Neural cell (in vitro differentiated cells): ENCODE measurements at regions not wholly inside any gene's neighbourhood (a gene's known extent, or its start where the extent isn't known, plus 50 kb on each side); places are given as distances from the start of the nearest gene placed in this dataset.

ENCODE experiments used
- H2AFZ ChIP-seq: fragments of 200-600, 300-800 bp; sonication (generic), shearing (Covaris generic); 2 replicates; pipeline ENCODE4 v1.6.0; 2014; ENCODE audit warnings: low read depth, mild to moderate bottlenecking, antibody characterized with exemption, low read length, moderate library complexity
- H3F3A ChIP-seq: fragments of 200-600 bp; shearing (Covaris generic); 2 replicates; pipeline ENCODE4 v1.6.1; 2016; ENCODE audit warnings: mild to moderate bottlenecking, moderate library complexity, mixed read lengths, antibody characterized with exemption, low read length; ENCODE audit not compliant: insufficient read depth, poor library complexity, severe bottlenecking
- H3K27ac ChIP-seq: fragments of 200-600, 300-800 bp; sonication (generic), shearing (Covaris generic); 2 replicates; pipeline ENCODE4 v1.5.1; 2014; ENCODE audit warnings: mild to moderate bottlenecking, low read length, moderate library complexity
- H3K27me3 ChIP-seq: fragments of 300-800, 200-600 bp; sonication (generic), shearing (Covaris generic); 2 replicates; pipeline ENCODE4 v1.6.0; 2014; ENCODE audit warnings: mild to moderate bottlenecking, low read depth, low read length, moderate library complexity; ENCODE audit not compliant: insufficient read depth
- H3K36me3 ChIP-seq: fragments of 300-800, 200-600 bp; sonication (generic), shearing (Covaris generic); 2 replicates; pipeline ENCODE4 v1.5.1; 2014; ENCODE audit warnings: mild to moderate bottlenecking, antibody characterized with exemption, low read length, moderate library complexity; ENCODE audit not compliant: insufficient read depth
- H3K4me2 ChIP-seq: fragments of 300-800, 200-600 bp; sonication (generic), shearing (Covaris generic); 2 replicates; pipeline ENCODE4 v1.6.0; 2014; ENCODE audit warnings: mild to moderate bottlenecking, low read length
- H3K4me3 ChIP-seq: fragments of 300-800, 200-600 bp; sonication (generic), shearing (Covaris generic); 2 replicates; pipeline ENCODE4 v1.5.1; 2014; ENCODE audit warnings: mild to moderate bottlenecking, low read length, moderate library complexity
- H3K79me2 ChIP-seq: fragments of 200-600 bp; shearing (Covaris generic); replicated peaks from 2 replicates; pipeline ENCODE4 v1.6.0; 2014; ENCODE audit warnings: mild to moderate bottlenecking, low read length, moderate library complexity; ENCODE audit not compliant: insufficient read depth
- H3K9ac ChIP-seq: fragments of 300-800, 200-600 bp; sonication (generic), shearing (Covaris generic); 2 replicates; pipeline ENCODE4 v1.6.1; 2016; ENCODE audit warnings: mild to moderate bottlenecking, low read length, mixed read lengths
- H3K9me2 ChIP-seq: fragments of 200-600 bp; shearing (Covaris generic); 2 replicates; pipeline ENCODE4 v1.6.1; 2016; ENCODE audit warnings: mild to moderate bottlenecking, low read length, mixed read lengths; ENCODE audit not compliant: insufficient read depth
- H3K9me3 ChIP-seq: fragments of 200-600, 300-800 bp; sonication (generic), shearing (Covaris generic); 2 replicates; pipeline ENCODE4 v1.6.1; 2016; ENCODE audit warnings: mild to moderate bottlenecking, mixed run types, low read length, moderate library complexity, mixed read lengths
- H4K20me1 ChIP-seq: fragments of 200-600 bp; shearing (Covaris generic); 2 replicates; pipeline ENCODE4 v1.6.1; 2016; ENCODE audit warnings: mild to moderate bottlenecking, mixed run types; ENCODE audit not compliant: insufficient read depth
- CTCF ChIP-seq: fragments of 450-650 bp; IDR thresholded peaks from 2 replicates; pipeline ENCODE4 v1.5.1; 2014; ENCODE audit warnings: antibody characterized with exemption, mild to moderate bottlenecking, moderate library complexity; ENCODE audit not compliant: poor library complexity, severe bottlenecking
- EP300 ChIP-seq: fragments of 450-650 bp; conservative IDR thresholded peaks from 2 replicates; pipeline ENCODE4 v1.6.1; 2014; ENCODE audit warnings: antibody characterized with exemption, mild to moderate bottlenecking, moderate library complexity; ENCODE audit not compliant: poor library complexity, severe bottlenecking
- EZH2 ChIP-seq: fragments of 200-600, 300-800 bp; shearing (Covaris generic), sonication (generic); IDR thresholded peaks from 2 replicates; pipeline ENCODE4 v1.6.1; 2014; ENCODE audit warnings: antibody characterized with exemption, low read length, borderline replicate concordance, mild to moderate bottlenecking; ENCODE audit not compliant: insufficient read depth, poor library complexity, severe bottlenecking
- MXI1 ChIP-seq: fragments of 450-650 bp; conservative IDR thresholded peaks from 2 replicates; pipeline ENCODE4 v1.6.1; 2014; ENCODE audit warnings: antibody characterized with exemption, mild to moderate bottlenecking; ENCODE audit not compliant: poor library complexity, severe bottlenecking
- POLR2AphosphoS5 ChIP-seq: IDR thresholded peaks from 2 replicates; pipeline ENCODE4 v1.6.1; 2012
- RAD21 ChIP-seq: fragments of 450-650 bp; conservative IDR thresholded peaks from 2 replicates; pipeline ENCODE4 v1.6.1; 2014; ENCODE audit warnings: antibody characterized with exemption, mild to moderate bottlenecking, moderate library complexity
- REST ChIP-seq: IDR thresholded peaks from 2 replicates; pipeline ENCODE4 v1.6.1; 2012; ENCODE audit warnings: borderline replicate concordance
- SMC3 ChIP-seq: fragments of 450-650 bp; conservative IDR thresholded peaks from 2 replicates; pipeline ENCODE4 v1.6.1; 2014; ENCODE audit warnings: antibody characterized with exemption, mild to moderate bottlenecking, moderate library complexity; ENCODE audit not compliant: poor library complexity
- TAF1 ChIP-seq: IDR thresholded peaks from 2 replicates; pipeline ENCODE4 v1.6.1; 2012; ENCODE audit warnings: low read depth

DNA sequence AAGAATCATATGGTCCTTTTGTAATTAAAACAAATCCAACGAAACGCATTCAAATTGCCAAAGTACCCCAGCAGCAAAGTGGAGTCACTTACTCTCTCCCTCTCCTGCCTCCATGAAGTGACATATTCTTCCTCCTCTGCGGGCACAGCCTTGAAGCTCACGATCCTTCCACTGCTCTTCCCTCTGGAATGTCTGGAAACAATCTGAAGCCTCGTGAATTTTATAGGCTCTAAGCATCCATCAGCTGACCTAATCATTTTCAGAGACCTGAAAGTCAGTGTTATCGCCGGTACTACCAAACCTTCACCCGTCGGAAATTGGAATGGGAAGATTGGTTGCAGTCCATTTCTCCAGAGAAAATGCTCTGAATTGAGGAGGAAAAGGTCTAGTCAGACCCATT is 134.5 kb upstream of the FOXF1 start:
- no peaks in the 10 kb centered on the region for H3K79me2 ChIP-seq
- no peaks in the 10 kb centered on the region for H3K27me3 ChIP-seq
- H3K27ac ChIP-seq = no peak overlapping the region
- no peak overlapping the region for H3K4me2 ChIP-seq
- no peak overlapping the region for H3K4me3 ChIP-seq
- peaks cover 3% of the 10 kb centered on the region for H3K9me3 ChIP-seq
- H3K9ac ChIP-seq = no peak overlapping the region
- H3F3A ChIP-seq = no peaks in the 10 kb centered on the region
- no peak overlapping the region for H2AFZ ChIP-seq
- H3K9me2 ChIP-seq = no peaks in the 10 kb centered on the region
- no peaks in the 10 kb centered on the region for H3K36me3 ChIP-seq
- no peaks in the 10 kb centered on the region for H4K20me1 ChIP-seq
- TF ChIP-seq TAF1 (no peak), EP300 (no peak), POLR2AphosphoS5 (no peak), CTCF (no peak), REST (no peak), SMC3 (no peak), RAD21 (no peak), MXI1 (no peak), EZH2 (no peak)

DNA sequence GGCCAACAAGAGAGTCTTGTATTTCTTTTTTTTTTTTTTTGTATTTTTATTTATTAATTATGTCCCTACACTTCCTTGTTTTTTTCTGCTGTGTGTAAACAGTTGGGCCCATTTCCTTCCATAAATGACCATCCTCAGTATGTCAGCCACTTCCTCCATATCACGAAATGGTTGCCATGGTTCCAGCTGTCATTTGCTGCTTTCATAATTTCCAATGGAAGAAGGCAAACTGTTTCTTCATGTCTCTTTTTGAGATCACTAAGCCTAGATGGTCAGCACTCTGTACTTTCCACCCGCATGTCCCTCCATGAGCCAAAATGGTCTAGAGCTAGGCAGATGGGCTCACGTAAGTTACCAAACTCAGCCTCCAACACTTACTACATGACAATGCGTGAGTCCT is 133.5 kb upstream of the FOXF1 start:
- Histone ChIP-seq H3K79me2 (no peaks in the 10 kb centered on the region), H3K9me2 (no peaks in the 10 kb centered on the region), H3K9me3 (peaks cover 3% of the 10 kb centered on the region), H3K27me3 (no peaks in the 10 kb centered on the region), H4K20me1 (no peaks in the 10 kb centered on the region), H2AFZ (no peak overlapping the region), H3K36me3 (no peaks in the 10 kb centered on the region), H3K9ac (no peak overlapping the region), H3K4me2 (no peak overlapping the region), H3K4me3 (no peak overlapping the region), H3F3A (no peaks in the 10 kb centered on the region), H3K27ac (no peak overlapping the region)
- TF ChIP-seq SMC3 (no peak), TAF1 (no peak), RAD21 (no peak), EZH2 (no peak), EP300 (no peak), REST (no peak), MXI1 (no peak), CTCF (no peak), POLR2AphosphoS5 (no peak)
